OCI-M1 (cell line): ENCODE measurements at regions not wholly inside any gene's neighbourhood (a gene's known extent, or its start where the extent isn't known, plus 50 kb on each side); places are given as distances from the start of the nearest gene placed in this dataset.
"Not testable (repeated sequence)": the region's sequence is repeated elsewhere in the genome, so short reads cannot be mapped to it uniquely, and the experiment has no call there.

ENCODE experiments used
- DNase-seq: peaks from one replicate; lab custom pipeline; 2025; lab: John Stamatoyannopoulos, UW

- peak; percentile 25 for DNase-seq
Observed at GRCh38 chr6:4256969-4257368, 121.6 kb upstream of the ECI2 start.

- peak; percentile 47 for DNase-seq
Observed at GRCh38 chr6:4253604-4254231, 118.3 kb upstream of the ECI2 start.

GRCh38 chr6:4252445-4252844, 117.1 kb upstream of the ECI2 start:
- DNase-seq: not testable (repeated sequence)

- no peak for DNase-seq
Observed at GRCh38 chr6:4250645-4251044, 115.3 kb upstream of the ECI2 start.

GRCh38 chr6:4243832-4244231, 108.5 kb upstream of the ECI2 start:
- DNase-seq: not testable (repeated sequence)

- DNase-seq: no peak
Observed at GRCh38 chr6:4243237-4243636, 107.9 kb upstream of the ECI2 start.

- no peak for DNase-seq
Observed at GRCh38 chr6:4242601-4243000, 107.2 kb upstream of the ECI2 start.

- no peak for DNase-seq
Observed at GRCh38 chr6:4240148-4240547, 104.8 kb upstream of the ECI2 start.

- DNase-seq: no peak
Observed at GRCh38 chr6:4225161-4225872, 89.9 kb upstream of the ECI2 start.

GRCh38 chr6:4224067-4224978, 88.9 kb upstream of the ECI2 start:
- peak; percentile 76 for DNase-seq

- no peak for DNase-seq
Observed at GRCh38 chr6:4220558-4220957, 85.2 kb upstream of the ECI2 start.

GRCh38 chr6:4218619-4219317, 83.4 kb upstream of the ECI2 start:
- DNase-seq: not testable (repeated sequence)

GRCh38 chr6:4212588-4212987, 77.2 kb upstream of the ECI2 start:
- DNase-seq: no peak

- peak; percentile 82 for DNase-seq
Observed at GRCh38 chr6:4210629-4211419, 75.4 kb upstream of the ECI2 start.

- DNase-seq: no peak
Observed at GRCh38 chr6:4209196-4209595, 73.8 kb upstream of the ECI2 start.

- DNase-seq: no peak
Observed at GRCh38 chr6:4208158-4208557, 72.8 kb upstream of the ECI2 start.

GRCh38 chr6:4203642-4204417, 68.5 kb upstream of the ECI2 start:
- not testable (repeated sequence) for DNase-seq

GRCh38 chr6:4192627-4193026, 57.3 kb upstream of the ECI2 start:
- DNase-seq: no peak

GRCh38 chr6:4192173-4192572, 56.8 kb upstream of the ECI2 start:
- DNase-seq: no peak

GRCh38 chr6:4191271-4191721, 55.9 kb upstream of the ECI2 start:
- no peak for DNase-seq
